22Rv1 (cell line): ENCODE measurements at regions not wholly inside any gene's neighbourhood (a gene's known extent, or its start where the extent isn't known, plus 50 kb on each side); places are given as distances from the start of the nearest gene placed in this dataset.
A peak's percentile ranks its signal among the peaks of the same experiment; 100 is the strongest.

Experiments
- H3K27ac ChIP-seq: fragments of 450-650 bp; 2 replicates; pipeline ENCODE4 v1.5.1; 2017
- CTCF ChIP-seq: fragments of 450-650 bp; IDR thresholded peaks from 2 replicates; pipeline ENCODE4 v1.5.1; 2017; ENCODE audit warnings: mild to moderate bottlenecking
- ZFX ChIP-seq: fragments of 450-650 bp; IDR thresholded peaks from 2 replicates; pipeline ENCODE4 v1.6.1; 2017; ENCODE audit warnings: antibody characterized with exemption, borderline replicate concordance

- TF ChIP-seq CTCF, result no peak
- no peak for TF ChIP-seq ZFX
These were observed 85.1 kb downstream of the PITPNM2 start for GRCh38 chr12:123065676-123066383.

DNA sequence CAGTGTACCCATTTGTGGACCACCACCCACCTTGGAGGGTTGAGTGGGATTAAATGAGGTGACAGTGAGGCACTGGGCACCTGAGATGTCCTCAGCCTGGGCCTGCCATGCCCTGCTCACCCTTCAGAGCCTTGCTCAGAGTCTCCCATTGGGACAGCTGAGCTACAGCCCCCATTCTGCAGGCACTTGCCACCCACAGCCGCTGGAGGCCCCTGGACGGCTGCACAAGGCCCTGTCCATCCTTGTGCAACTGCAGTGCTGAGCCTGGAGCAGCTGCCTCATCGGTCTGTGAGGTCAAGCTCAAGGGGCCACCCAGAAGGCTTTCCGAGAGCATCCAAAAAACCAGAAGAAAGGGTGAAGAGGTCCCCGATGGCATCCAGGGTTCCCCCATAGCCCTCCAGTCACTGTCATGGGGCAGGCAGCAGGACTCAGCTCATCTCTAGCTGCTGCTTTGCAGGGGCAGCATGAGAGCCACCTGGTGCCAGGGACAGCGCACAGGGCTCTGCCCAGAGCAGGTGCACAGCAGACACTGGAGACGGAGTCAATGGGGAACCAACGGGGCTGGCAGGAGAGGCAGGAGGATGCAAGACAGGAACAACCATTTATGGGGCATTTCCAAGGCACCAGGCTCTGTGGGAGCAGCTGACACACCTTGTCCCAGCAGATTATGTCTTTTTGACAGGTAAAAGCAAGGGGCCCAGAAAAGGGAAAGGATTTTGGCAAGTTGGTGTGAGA lies 84.6 kb downstream of the ARL6IP4 start:
- no peak overlapping the region for H3K27ac ChIP-seq
- no peak for TF ChIP-seq CTCF
- no peak for TF ChIP-seq ZFX

More at GRCh38 chr12:123065676-123066383, 85.1 kb downstream of the PITPNM2 start:
- H3K27ac ChIP-seq, result no peak overlapping the region

DNA sequence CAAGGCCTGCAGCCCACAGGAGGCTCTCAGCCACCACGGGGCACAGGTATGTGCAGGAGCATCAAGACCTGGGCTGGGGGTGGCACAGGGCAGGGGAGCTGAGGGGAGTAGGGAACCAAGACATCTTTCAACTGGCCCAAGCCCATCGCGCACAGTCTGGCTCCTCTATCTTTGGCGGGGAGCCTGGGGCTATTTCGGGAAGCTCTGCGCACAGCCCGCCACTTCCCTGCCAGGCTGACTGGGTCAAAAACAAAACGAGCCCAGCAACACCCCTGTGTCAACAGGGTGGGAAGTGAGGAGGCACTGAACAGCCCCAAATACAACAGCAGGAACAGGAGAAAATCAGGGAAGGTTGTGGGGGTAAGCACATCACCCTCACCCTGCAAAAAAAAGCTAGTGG lies 83.9 kb downstream of the ARL6IP4 start:
- H3K27ac ChIP-seq, result no peak overlapping the region
- no peak for TF ChIP-seq CTCF
- no peak for TF ChIP-seq ZFX

- peak overlapping the region; percentile 75 for H3K27ac ChIP-seq
- TF ChIP-seq ZFX (no peak), CTCF (peak; percentile 57)
These were observed 83.1 kb downstream of the ARL6IP4 start for GRCh38 chr12:123063535-123063934.

GRCh38 chr12:123062681-123063486 lies 82.4 kb downstream of the ARL6IP4 start:
- TF ChIP-seq CTCF (no peak), ZFX (no peak)
- H3K27ac ChIP-seq, result peak overlapping the region; percentile 75

- TF ChIP-seq CTCF (no peak), ZFX (no peak)
- peak overlapping the region; percentile 75; the same call in 1 of the 2 replicates for H3K27ac ChIP-seq
These were observed 81.1 kb downstream of the ARL6IP4 start for GRCh38 chr12:123061441-123062205.
